Thoracic aorta (tissue), 2 donors: ENCODE measurements at regions not wholly inside any gene's neighbourhood (a gene's known extent, or its start where the extent isn't known, plus 50 kb on each side); places are given as distances from the start of the nearest gene placed in this dataset.

Experiments used
- ATAC-seq: fragments of 150-250 bp; one replicate; pipeline ENCODE4 v1.8.0; 2017; ENCODE audit warnings: low read depth; ENCODE audit not compliant: insufficient number of reproducible peaks, low FRiP score
- DNase-seq: peaks from one replicate; pipeline ENCODE4 v3.0.0-alpha.2; 2020; ENCODE audit warnings: low spot score
- H3K27ac ChIP-seq, 2 donors: fragments of 200-600 bp; sonication (generic); 1 replicate in 1 of 2; 2 replicates in 1 of 2; pipeline ENCODE4 v1.5.1; 2016; ENCODE audit warnings: mild to moderate bottlenecking in 2 of 2, moderate library complexity in 2 of 2
- H3K27me3 ChIP-seq: fragments of 200-600 bp; sonication (generic); replicated peaks from 2 replicates; pipeline ENCODE4 v1.6.0; 2016; ENCODE audit warnings: mild to moderate bottlenecking; ENCODE audit not compliant: insufficient read depth
- H3K36me3 ChIP-seq: fragments of 200-600 bp; sonication (generic); one replicate; pipeline ENCODE4 v1.5.1; 2016
- H3K4me1 ChIP-seq, 2 donors: fragments of 200-600 bp; sonication (generic); 1 replicate in 1 of 2; 2 replicates in 1 of 2; pipeline versions ENCODE4 v1.5.1 to v1.6.0; 2016; ENCODE audit warnings: low read depth in 2 of 2, mild to moderate bottlenecking in 1 of 2; ENCODE audit not compliant: control insufficient read depth in 1 of 2
- H3K4me3 ChIP-seq: fragments of 200-600 bp; sonication (generic); 2 replicates; pipeline ENCODE4 v1.5.1; 2016; ENCODE audit warnings: mild to moderate bottlenecking
- H3K9me3 ChIP-seq: fragments of 200-600 bp; sonication (generic); 2 replicates; pipeline ENCODE4 v1.5.1; 2016
- CTCF ChIP-seq: fragments of 200-600 bp; sonication (generic); IDR thresholded peaks from one replicate; pipeline ENCODE4 v1.5.1; 2019; ENCODE audit warnings: antibody characterized with exemption

GRCh38 chr4:111639876-111640275, 505.4 kb upstream of the FAM241A start:
- Histone ChIP-seq H3K27ac (no peak overlapping the region), H3K36me3 (no peaks in the 10 kb centered on the region), H3K4me3 (no peak overlapping the region), H3K4me1 (no peaks in the 10 kb centered on the region), H3K9me3 (no peaks in the 10 kb centered on the region), H3K27me3 (no peaks in the 10 kb centered on the region)
- DNase-seq (no peak), ATAC-seq (no peak)
- no peak for TF ChIP-seq CTCF

DNA sequence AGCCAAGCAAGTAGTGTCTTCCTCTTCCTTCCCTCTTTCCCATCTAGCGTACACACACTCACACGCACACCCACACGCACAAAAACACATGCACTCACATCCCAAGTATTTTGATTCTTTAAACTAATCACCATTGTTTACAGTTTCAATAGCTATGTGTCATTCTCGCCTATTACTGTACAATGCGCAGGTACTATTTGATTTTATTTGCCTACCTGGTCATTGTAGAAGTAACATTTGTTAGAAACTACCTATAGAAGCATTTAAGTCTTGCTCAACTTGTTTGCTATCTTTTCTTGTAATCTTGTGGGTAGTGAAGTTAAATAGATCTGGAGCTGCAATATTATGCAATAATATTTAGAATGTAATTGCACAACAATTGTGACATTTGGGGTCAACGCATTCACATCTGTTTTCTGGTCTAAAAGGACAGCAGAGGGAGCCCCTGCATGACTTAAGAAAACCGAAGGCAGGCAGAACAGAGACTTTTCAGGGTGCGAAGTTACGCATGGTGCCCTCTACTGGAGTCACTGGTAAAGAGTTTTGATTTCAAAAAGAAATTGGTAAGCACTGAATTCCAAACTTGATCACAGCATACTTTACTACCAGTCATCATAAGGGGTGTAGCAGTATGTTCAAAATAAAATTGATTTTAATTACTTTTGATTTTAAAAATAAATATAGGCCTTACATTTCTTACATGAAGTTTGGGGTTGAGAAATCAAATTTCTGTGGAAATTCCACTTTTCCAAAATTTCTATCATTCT, 503.3 kb upstream of the FAM241A start:
- no peaks in the 10 kb centered on the region for H3K4me1 ChIP-seq
- H3K27ac ChIP-seq = no peak overlapping the region
- H3K36me3 ChIP-seq = no peaks in the 10 kb centered on the region
- no peak for ATAC-seq
- TF ChIP-seq CTCF = peak; percentile 22
- no peaks in the 10 kb centered on the region for H3K9me3 ChIP-seq
- no peaks in the 10 kb centered on the region for H3K27me3 ChIP-seq
- no peak overlapping the region for H3K4me3 ChIP-seq
- no peak for DNase-seq

DNA sequence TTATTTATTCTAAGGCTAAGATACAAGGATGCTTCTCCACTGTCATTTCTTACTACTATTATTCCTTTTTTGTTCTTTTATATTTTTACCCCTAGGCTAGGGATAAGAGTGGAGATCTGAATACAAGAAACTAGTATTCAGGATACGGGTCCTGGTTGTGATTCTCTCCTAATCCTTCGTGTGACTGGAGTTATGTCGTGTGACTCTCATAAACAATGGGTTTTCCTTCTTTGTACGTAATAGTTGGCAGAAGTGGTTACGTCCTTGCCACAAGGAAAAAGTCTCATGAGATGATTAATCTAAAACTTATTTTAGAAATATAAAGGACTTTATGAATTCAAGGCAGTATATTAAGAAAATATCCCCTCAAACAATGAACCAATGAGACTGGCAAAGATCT, 497.2 kb upstream of the FAM241A start:
- Histone ChIP-seq H3K27me3 (no peaks in the 10 kb centered on the region), H3K4me1 (no peaks in the 10 kb centered on the region), H3K4me3 (no peak overlapping the region), H3K9me3 (no peaks in the 10 kb centered on the region), H3K27ac (no peak overlapping the region), H3K36me3 (no peaks in the 10 kb centered on the region)
- TF ChIP-seq CTCF = no peak
- no peak for DNase-seq
- no peak for ATAC-seq

DNA sequence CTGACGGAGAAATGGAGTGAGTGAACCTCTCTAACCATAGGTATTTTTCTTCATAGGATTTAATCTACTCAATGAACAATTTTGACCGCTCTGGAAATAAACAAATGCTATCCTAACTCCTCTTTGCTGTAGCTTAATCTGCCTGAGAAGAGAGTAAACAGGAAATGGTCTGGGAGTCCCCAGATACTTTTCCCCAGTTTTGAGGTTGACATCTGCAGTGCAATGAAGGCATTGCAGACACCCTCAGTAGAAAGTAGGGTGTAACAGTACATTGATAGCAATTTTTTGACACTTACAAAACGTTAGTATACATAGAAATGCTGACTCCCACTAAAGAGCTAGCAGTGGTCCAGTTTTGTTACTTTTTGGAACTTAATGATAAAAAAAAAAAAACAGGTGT, 495.9 kb upstream of the FAM241A start:
- DNase-seq (no peak), ATAC-seq (no peak)
- Histone ChIP-seq H3K27me3 (no peaks in the 10 kb centered on the region), H3K4me1 (no peaks in the 10 kb centered on the region), H3K4me3 (no peak overlapping the region), H3K27ac (no peak overlapping the region), H3K9me3 (no peaks in the 10 kb centered on the region), H3K36me3 (no peaks in the 10 kb centered on the region)
- no peak for TF ChIP-seq CTCF

GRCh38 chr4:111650146-111650545, 495.1 kb upstream of the FAM241A start:
- TF ChIP-seq CTCF = no peak
- H3K9me3 ChIP-seq = no peaks in the 10 kb centered on the region
- H3K4me3 ChIP-seq = no peak overlapping the region
- no peaks in the 10 kb centered on the region for H3K27me3 ChIP-seq
- no peaks in the 10 kb centered on the region for H3K36me3 ChIP-seq
- no peak overlapping the region for H3K27ac ChIP-seq
- no peaks in the 10 kb centered on the region for H3K4me1 ChIP-seq
- DNase-seq (no peak), ATAC-seq (no peak)
